ENCODE measurements at regions not wholly inside any gene's neighbourhood (a gene's known extent, or its start where the extent isn't known, plus 50 kb on each side); places are given as distances from the start of the nearest gene placed in this dataset.
A peak's percentile ranks its signal among the peaks of the same experiment; 100 is the strongest.
"Not testable (repeated sequence)": the region's sequence is repeated elsewhere in the genome, so short reads cannot be mapped to it uniquely, and the experiment has no call there.

- Mint-ChIP-seq H3K27ac (no peak overlapping the region), H3K4me3 (no peak overlapping the region), H3K9me3 (no peaks in the 10 kb centered on the region), H3K4me1 (no peaks in the 10 kb centered on the region), H3K27me3 (peaks cover 6% of the 10 kb centered on the region), H3K36me3 (no peaks in the 10 kb centered on the region)
- ATAC-seq: no peak
Measured at GRCh38 chr4:9679704-9680478, 101.5 kb upstream of the DRD5 start.

GRCh38 chr4:9683174-9683573 lies 98.3 kb upstream of the DRD5 start:
- H3K36me3 Mint-ChIP-seq, H3K27me3 Mint-ChIP-seq, H3K27ac Mint-ChIP-seq, H3K9me3 Mint-ChIP-seq, ATAC-seq, H3K4me3 Mint-ChIP-seq, H3K4me1 Mint-ChIP-seq: not testable (repeated sequence)

DNA sequence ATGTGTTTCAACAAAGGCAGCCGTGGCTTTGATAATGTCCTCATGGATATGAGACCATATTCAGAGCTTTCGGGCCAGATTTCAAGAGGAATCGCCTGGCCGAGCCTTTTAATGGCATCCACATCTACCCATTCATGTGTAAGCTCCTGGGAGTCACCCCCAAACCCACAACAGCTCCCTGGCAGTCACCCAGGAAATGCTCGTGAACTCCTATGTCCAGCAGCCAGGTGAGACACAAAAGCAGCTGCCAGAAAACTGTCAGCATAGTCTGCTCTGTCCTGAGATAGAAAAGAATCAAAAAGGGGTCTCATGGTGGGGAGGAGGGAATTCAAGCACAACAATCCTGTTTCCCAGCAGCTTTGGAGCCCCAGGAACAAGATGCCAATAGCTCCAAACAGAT lies 96.4 kb upstream of the DRD5 start:
- H3K9me3 Mint-ChIP-seq, H3K36me3 Mint-ChIP-seq, H3K27me3 Mint-ChIP-seq, H3K27ac Mint-ChIP-seq, H3K4me1 Mint-ChIP-seq, H3K4me3 Mint-ChIP-seq, ATAC-seq: not testable (repeated sequence)

GRCh38 chr4:9685692-9686091 lies 95.7 kb upstream of the DRD5 start:
- Mint-ChIP-seq H3K4me3 (no peak overlapping the region), H3K27me3 (peaks cover 2% of the 10 kb centered on the region), H3K36me3 (no peaks in the 10 kb centered on the region), H3K4me1 (peaks cover 2% of the 10 kb centered on the region), H3K9me3 (no peaks in the 10 kb centered on the region), H3K27ac (no peak overlapping the region)
- no peak for ATAC-seq

DNA sequence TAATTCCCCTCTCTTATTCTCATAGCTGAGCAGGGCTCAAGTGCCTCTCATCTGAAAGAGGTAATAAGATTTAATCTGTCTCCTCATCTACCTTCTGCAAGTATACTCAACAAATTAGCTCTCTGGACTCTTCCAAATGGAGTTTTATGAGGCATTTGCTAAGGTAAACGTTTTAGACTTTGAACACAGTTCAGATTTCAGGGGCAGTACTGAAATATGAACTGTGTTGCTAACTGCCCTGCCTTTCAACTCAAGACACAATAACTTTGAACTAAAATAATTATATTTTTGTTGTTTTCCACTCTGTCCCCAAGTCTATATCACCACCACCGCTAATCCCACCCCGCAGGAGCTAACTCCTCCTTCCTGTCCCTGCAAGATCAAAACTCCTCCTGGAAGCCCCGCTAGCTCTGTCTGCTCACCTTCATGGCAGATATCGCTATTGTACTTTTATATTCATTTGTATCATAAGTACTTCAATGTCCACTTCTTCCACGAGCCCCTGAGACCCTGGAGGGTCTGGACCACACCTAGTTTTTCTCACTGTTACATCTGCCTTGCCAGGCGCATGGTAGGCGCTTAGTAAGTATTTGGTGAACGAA lies 90.7 kb upstream of the DRD5 start:
- H3K27me3 Mint-ChIP-seq, H3K9me3 Mint-ChIP-seq, ATAC-seq, H3K36me3 Mint-ChIP-seq: not testable (repeated sequence)
- peak overlapping the region; percentile 84 for H3K4me3 Mint-ChIP-seq
- peak overlapping the region; percentile 77 for H3K27ac Mint-ChIP-seq
- H3K4me1 Mint-ChIP-seq: peaks cover 15% of the 10 kb centered on the region

- no peaks in the 10 kb centered on the region for H3K27me3 Mint-ChIP-seq
- no peaks in the 10 kb centered on the region for H3K9me3 Mint-ChIP-seq
- H3K36me3 Mint-ChIP-seq: no peaks in the 10 kb centered on the region
- peak overlapping the region; percentile 84 for H3K4me3 Mint-ChIP-seq
- H3K27ac Mint-ChIP-seq: peak overlapping the region; percentile 77
- ATAC-seq: peak; percentile 100
- peaks cover 15% of the 10 kb centered on the region for H3K4me1 Mint-ChIP-seq
Measured at GRCh38 chr4:9691238-9692065, 90.0 kb upstream of the DRD5 start.

DNA sequence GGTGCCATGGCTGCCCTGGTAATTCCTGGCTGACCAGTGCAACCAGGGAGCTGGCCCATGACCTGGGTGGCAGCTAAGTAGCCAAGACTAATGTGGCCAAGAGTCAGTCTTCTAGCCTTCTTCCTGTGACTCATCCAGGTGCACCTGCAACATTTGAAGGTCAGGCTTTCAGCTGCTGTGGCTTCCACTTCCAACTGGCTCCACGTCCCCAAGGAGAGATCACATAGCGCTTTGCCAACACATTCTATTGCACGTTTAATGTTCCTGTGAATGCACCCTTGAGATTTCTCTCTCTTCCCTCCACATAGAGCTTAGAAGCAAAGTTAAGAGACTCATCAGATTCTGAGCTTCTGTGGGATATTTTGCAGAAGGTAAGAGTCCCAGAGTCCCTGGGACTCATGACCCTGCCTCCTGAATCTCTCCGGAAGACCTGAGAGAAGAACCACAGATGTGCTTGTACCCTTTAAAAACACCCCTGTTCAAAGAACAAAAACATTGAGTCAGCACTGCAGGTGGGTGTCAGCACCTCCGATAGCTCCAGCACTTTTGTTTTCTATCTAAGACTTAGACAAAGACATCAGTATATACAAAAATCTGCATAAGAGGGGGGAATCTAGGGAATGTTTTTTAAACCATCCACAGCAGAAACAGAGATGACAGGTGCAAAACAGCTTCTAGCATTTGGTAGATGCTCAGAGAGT lies 88.5 kb upstream of the DRD5 start:
- H3K27ac Mint-ChIP-seq, H3K9me3 Mint-ChIP-seq, H3K4me3 Mint-ChIP-seq, ATAC-seq, H3K36me3 Mint-ChIP-seq, H3K27me3 Mint-ChIP-seq: not testable (repeated sequence)
- H3K4me1 Mint-ChIP-seq: peaks cover 15% of the 10 kb centered on the region

DNA sequence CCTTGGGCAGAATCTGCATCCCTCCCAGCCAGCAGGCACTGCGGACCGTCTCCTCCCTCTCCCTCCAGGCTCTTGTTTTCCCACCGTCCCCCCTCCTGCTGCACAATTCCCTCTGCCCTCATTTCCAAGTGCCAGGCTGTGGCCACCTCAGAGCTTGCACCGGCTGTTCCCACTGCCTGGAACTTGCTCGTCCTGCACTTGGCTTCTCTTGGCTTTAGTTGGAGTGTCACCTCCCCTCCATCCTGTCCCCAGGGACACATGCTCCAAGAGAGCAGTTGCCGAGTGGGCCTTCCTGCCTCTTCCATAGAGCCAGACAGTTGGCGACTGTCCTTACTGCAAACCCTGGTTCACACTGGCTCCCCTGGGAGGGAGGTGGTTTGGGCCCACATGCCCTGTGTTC lies 87.0 kb upstream of the DRD5 start:
- not testable (repeated sequence) for H3K27me3 Mint-ChIP-seq, ATAC-seq, H3K36me3 Mint-ChIP-seq, H3K4me3 Mint-ChIP-seq, H3K27ac Mint-ChIP-seq, H3K9me3 Mint-ChIP-seq
- H3K4me1 Mint-ChIP-seq: peaks cover 15% of the 10 kb centered on the region

DNA sequence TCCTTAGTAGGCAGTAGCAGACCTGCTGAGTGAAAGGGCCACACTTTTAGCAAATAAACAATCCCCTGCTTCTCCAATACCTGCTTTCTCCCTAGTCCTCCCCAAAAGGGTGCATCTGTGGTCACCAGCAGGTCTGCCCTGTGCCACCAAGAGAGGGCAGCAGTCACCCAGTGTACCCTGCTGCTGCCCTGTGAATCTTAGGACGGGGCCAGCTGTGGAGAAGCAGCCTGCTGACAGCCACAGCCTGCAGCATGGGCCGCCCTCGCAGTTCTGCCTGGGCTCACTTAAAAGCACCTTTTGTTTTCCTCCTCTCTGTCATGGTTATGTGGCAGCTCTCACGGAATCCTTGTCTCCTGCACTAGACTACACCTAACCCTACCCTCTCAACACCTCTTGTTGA lies 85.4 kb upstream of the DRD5 start:
- H3K36me3 Mint-ChIP-seq, H3K9me3 Mint-ChIP-seq, H3K4me3 Mint-ChIP-seq, ATAC-seq, H3K27ac Mint-ChIP-seq, H3K27me3 Mint-ChIP-seq: not testable (repeated sequence)
- peaks cover 10% of the 10 kb centered on the region for H3K4me1 Mint-ChIP-seq

DNA sequence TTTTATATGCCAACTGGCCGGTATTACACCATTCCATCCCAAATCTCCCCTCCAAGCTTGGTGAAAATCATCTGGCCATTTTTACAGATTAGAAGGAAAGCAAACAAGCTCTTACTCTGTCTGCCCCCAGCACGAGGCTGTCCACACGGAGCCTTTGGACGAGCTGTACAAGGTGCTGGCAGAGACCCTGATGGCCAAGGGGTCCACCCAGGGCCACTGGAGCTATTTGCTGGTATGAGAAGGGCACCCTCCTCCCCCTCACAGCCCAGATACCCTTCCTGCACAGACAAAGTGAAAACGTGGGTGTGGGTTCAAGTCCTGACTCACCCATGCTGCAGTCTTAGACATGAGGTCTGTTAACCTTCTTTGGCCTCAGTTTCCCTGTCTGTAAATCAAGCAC lies 84.9 kb upstream of the DRD5 start:
- ATAC-seq, H3K4me3 Mint-ChIP-seq, H3K36me3 Mint-ChIP-seq: not testable (repeated sequence)

GRCh38 chr4:9702019-9702418 lies 79.4 kb upstream of the DRD5 start:
- ATAC-seq, H3K27ac Mint-ChIP-seq, H3K9me3 Mint-ChIP-seq, H3K36me3 Mint-ChIP-seq, H3K4me3 Mint-ChIP-seq: not testable (repeated sequence)
- Mint-ChIP-seq H3K4me1 (peaks cover 17% of the 10 kb centered on the region), H3K27me3 (peaks cover 10% of the 10 kb centered on the region)

More for the DNA sequence above, 84.9 kb upstream of the DRD5 start:
- not testable (repeated sequence) for H3K27ac Mint-ChIP-seq, H3K4me1 Mint-ChIP-seq, H3K27me3 Mint-ChIP-seq, H3K9me3 Mint-ChIP-seq

GRCh38 chr4:9702696-9703095 lies 78.7 kb upstream of the DRD5 start:
- not testable (repeated sequence) for H3K36me3 Mint-ChIP-seq, H3K9me3 Mint-ChIP-seq, H3K27ac Mint-ChIP-seq, ATAC-seq, H3K4me3 Mint-ChIP-seq
- Mint-ChIP-seq H3K4me1 (peaks cover 17% of the 10 kb centered on the region), H3K27me3 (peaks cover 10% of the 10 kb centered on the region)

DNA sequence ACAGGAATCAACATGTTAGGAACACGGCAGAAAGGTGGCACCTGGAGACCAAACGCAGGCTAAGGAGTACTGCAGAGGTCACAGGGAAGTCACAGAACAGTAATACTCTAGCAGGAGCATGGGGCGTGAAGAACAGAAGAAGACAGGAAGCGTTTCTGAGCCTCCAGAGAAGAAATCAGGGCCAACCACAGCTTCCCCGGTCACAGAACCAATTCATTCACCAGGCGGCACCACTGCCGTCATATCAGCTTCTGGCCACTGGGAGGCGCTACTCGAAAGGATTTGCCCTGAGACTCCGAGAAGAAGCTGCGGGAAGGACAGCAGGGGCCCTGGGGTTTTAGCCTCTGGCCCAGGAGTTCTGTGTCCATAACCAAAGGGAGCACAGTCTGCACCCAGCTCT lies 78.0 kb upstream of the DRD5 start:
- Mint-ChIP-seq H3K36me3 (no peaks in the 10 kb centered on the region), H3K27me3 (peaks cover 10% of the 10 kb centered on the region), H3K27ac (no peak overlapping the region), H3K4me3 (no peak overlapping the region), H3K4me1 (peaks cover 17% of the 10 kb centered on the region), H3K9me3 (no peaks in the 10 kb centered on the region)
- ATAC-seq: no peak

DNA sequence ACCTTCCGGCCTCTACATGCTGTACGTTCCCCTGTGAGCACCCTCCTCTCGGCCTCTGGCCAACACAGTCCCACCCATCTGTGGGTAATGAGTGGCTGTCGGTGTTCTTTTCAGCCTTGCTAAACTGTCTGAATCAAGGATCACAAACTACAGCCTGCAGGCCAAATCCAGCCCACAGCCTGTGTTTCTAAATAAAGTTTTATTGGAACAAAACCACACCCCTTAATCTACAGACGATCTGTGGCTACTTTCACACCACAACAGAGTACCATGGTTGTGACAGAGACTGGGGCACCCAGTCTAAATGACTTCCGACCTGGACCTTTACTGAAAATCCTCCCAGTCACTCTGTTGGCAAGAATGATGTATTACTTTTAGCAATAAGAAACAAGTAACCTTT lies 77.3 kb upstream of the DRD5 start:
- ATAC-seq, H3K36me3 Mint-ChIP-seq, H3K9me3 Mint-ChIP-seq, H3K27ac Mint-ChIP-seq, H3K4me3 Mint-ChIP-seq: not testable (repeated sequence)
- peaks cover 17% of the 10 kb centered on the region for H3K4me1 Mint-ChIP-seq
- H3K27me3 Mint-ChIP-seq: peaks cover 10% of the 10 kb centered on the region
